Ectodermal cell (in vitro differentiated cells): ENCODE measurements at regions not wholly inside any gene's neighbourhood (a gene's known extent, or its start where the extent isn't known, plus 50 kb on each side); places are given as distances from the start of the nearest gene placed in this dataset.

Source experiments
- H3K27ac ChIP-seq: 2 replicates; pipeline ENCODE4 v1.7.0; 2013; ENCODE audit warnings: mild to moderate bottlenecking, low read depth, low read length; ENCODE audit not compliant: insufficient read depth, poor library complexity, severe bottlenecking
- H3K27me3 ChIP-seq: 2 replicates; pipeline ENCODE4 v1.7.0; 2013; ENCODE audit warnings: mild to moderate bottlenecking, low read length; ENCODE audit not compliant: insufficient read depth, control insufficient read depth, poor library complexity, severe bottlenecking
- H3K36me3 ChIP-seq: one replicate; pipeline ENCODE4 v1.7.0; 2013; ENCODE audit warnings: low read length; ENCODE audit not compliant: control insufficient read depth, insufficient read depth
- H3K4me1 ChIP-seq: one replicate; pipeline ENCODE4 v1.7.0; 2013; ENCODE audit warnings: low read length; ENCODE audit not compliant: control insufficient read depth, insufficient read depth
- H3K4me3 ChIP-seq: 2 replicates; pipeline ENCODE4 v1.7.0; 2013; ENCODE audit warnings: low read depth, low read length, control low read depth; ENCODE audit not compliant: insufficient read depth
- H3K9me3 ChIP-seq: 2 replicates; pipeline ENCODE4 v1.7.0; 2013; ENCODE audit warnings: mild to moderate bottlenecking, low read length, moderate library complexity; ENCODE audit not compliant: control insufficient read depth
- WGBS, 2 experiments: methylation state at CpG; one replicate each; pipeline ENCODE4 v1.1.7; 2013; ENCODE audit warnings: missing lambda C conversion rate in 2 of 2; 5-methylcytosine and 5-hydroxymethylcytosine counted together

- H3K27me3 ChIP-seq, result no peaks in the 10 kb centered on the region
- WGBS, 2 experiments, result 69 to 87% methylated on average over 3 of the region's 3 CpGs
- no peaks in the 10 kb centered on the region for H3K9me3 ChIP-seq
- no peak overlapping the region for H3K4me3 ChIP-seq
- H3K36me3 ChIP-seq, result no peaks in the 10 kb centered on the region
- H3K4me1 ChIP-seq, result no peaks in the 10 kb centered on the region
- no peak overlapping the region for H3K27ac ChIP-seq
These were observed 281.6 kb upstream of the ZFP64 start for GRCh38 chr20:52473186-52473585.

GRCh38 chr20:52470561-52470960 is 279.0 kb upstream of the ZFP64 start:
- no peaks in the 10 kb centered on the region for H3K9me3 ChIP-seq
- no peaks in the 10 kb centered on the region for H3K4me1 ChIP-seq
- no peaks in the 10 kb centered on the region for H3K36me3 ChIP-seq
- no peaks in the 10 kb centered on the region for H3K27me3 ChIP-seq
- no peak overlapping the region for H3K27ac ChIP-seq
- H3K4me3 ChIP-seq, result no peak overlapping the region

- Histone ChIP-seq H3K4me1 (no peaks in the 10 kb centered on the region), H3K27ac (no peak overlapping the region), H3K27me3 (no peaks in the 10 kb centered on the region), H3K36me3 (no peaks in the 10 kb centered on the region), H3K4me3 (no peak overlapping the region), H3K9me3 (no peaks in the 10 kb centered on the region)
- 88 to 90% methylated on average over 9 of the region's 9 CpGs for WGBS, 2 experiments
These were observed 277.5 kb upstream of the ZFP64 start for GRCh38 chr20:52469128-52469527.

DNA sequence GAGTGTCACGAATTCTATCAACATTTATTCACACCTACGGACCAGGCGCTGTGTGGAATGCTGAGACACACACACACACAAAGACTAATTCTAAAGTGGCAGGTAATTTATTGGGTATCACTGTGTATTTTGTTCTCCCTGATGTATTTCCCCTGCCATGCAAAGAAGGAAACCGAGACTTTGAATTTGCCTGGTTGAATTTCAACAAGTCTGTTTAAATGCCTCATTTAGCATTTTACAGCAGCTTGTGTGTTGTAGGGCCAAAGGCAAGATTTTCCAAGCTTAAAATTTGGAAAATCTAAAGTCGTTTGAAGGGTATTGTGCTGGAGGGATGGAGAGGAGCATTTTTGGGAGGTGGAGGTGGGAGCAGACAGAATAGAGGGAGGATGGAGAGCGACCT is 274.4 kb upstream of the ZFP64 start:
- Histone ChIP-seq H3K36me3 (no peaks in the 10 kb centered on the region), H3K4me3 (no peak overlapping the region), H3K4me1 (no peaks in the 10 kb centered on the region), H3K27me3 (no peaks in the 10 kb centered on the region), H3K27ac (no peak overlapping the region), H3K9me3 (no peaks in the 10 kb centered on the region)
- WGBS, 2 experiments, result 83 to 86% methylated on average over 3 to 6 of the region's 6 CpGs

- H3K4me3 ChIP-seq, result no peak overlapping the region
- no peaks in the 10 kb centered on the region for H3K4me1 ChIP-seq
- WGBS, 2 experiments, result 89 to 92% methylated on average over 7 of the region's 7 CpGs
- H3K36me3 ChIP-seq, result no peaks in the 10 kb centered on the region
- no peak overlapping the region for H3K27ac ChIP-seq
- H3K27me3 ChIP-seq, result no peaks in the 10 kb centered on the region
- H3K9me3 ChIP-seq, result no peaks in the 10 kb centered on the region
These were observed 270.0 kb upstream of the ZFP64 start for GRCh38 chr20:52461582-52461981.

GRCh38 chr20:52459150-52459549 is 267.6 kb upstream of the ZFP64 start:
- 93 to 98% methylated on average over 4 of the region's 4 CpGs for WGBS, 2 experiments
- no peak overlapping the region for H3K27ac ChIP-seq
- no peaks in the 10 kb centered on the region for H3K9me3 ChIP-seq
- no peaks in the 10 kb centered on the region for H3K36me3 ChIP-seq
- no peak overlapping the region for H3K4me3 ChIP-seq
- H3K27me3 ChIP-seq, result no peaks in the 10 kb centered on the region
- H3K4me1 ChIP-seq, result no peaks in the 10 kb centered on the region

- 93 to 97% methylated on average over 2 of the region's 2 CpGs for WGBS, 2 experiments
- Histone ChIP-seq H3K27me3 (no peaks in the 10 kb centered on the region), H3K27ac (no peak overlapping the region), H3K4me1 (no peaks in the 10 kb centered on the region), H3K9me3 (no peaks in the 10 kb centered on the region), H3K4me3 (no peak overlapping the region), H3K36me3 (no peaks in the 10 kb centered on the region)
These were observed 266.2 kb upstream of the ZFP64 start for GRCh38 chr20:52457826-52458225.

DNA sequence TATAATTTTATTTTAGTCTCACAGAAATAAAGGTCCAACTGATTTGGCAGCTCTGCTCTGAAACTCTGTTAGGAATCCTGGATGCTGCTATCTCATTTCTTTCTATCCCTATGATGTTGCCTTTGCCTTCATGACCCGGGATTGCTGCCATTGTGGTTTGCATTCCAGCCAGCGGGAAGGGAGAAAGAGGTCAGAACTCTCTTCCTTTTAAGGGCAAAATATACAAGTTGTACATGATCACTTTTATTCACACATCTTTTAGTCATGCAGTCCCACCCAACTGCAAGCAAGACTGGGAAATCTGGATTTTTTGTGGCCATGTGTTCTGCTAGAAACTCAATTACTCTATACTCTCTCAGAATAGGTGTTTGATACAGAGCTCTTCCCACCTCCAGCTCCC is 263.1 kb upstream of the ZFP64 start:
- Histone ChIP-seq H3K27me3 (no peaks in the 10 kb centered on the region), H3K4me1 (no peaks in the 10 kb centered on the region), H3K27ac (no peak overlapping the region), H3K36me3 (no peaks in the 10 kb centered on the region), H3K9me3 (no peaks in the 10 kb centered on the region), H3K4me3 (no peak overlapping the region)
- 82 to 85% methylated on average over 2 of the region's 2 CpGs for WGBS, 2 experiments

- Histone ChIP-seq H3K27me3 (no peaks in the 10 kb centered on the region), H3K4me1 (no peaks in the 10 kb centered on the region), H3K36me3 (no peaks in the 10 kb centered on the region), H3K27ac (no peak overlapping the region), H3K9me3 (no peaks in the 10 kb centered on the region), H3K4me3 (no peak overlapping the region)
- WGBS, 2 experiments, result 90% methylated on average over 6 to 7 of the region's 7 CpGs
These were observed 257.1 kb upstream of the ZFP64 start for GRCh38 chr20:52448513-52449232.

DNA sequence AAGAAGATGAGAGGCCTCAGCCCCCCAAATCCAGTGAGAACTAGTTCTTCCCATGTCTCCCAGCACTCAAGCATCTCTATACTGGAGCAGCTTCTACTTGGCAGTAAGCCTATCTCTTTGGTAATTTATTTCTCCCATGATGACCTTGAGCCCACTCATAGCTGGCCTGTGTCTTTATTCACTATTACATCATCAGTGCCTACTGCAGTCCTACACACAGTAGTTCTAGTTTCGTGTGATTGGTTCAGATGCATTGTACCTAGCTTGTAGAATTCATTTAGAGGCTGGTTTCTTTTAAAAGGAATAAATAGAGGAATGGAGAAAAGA is 255.6 kb upstream of the ZFP64 start:
- Histone ChIP-seq H3K4me3 (no peak overlapping the region), H3K4me1 (no peaks in the 10 kb centered on the region)
- 83 to 100% methylated on average over 1 of the region's 1 CpG for WGBS, 2 experiments

More for the DNA sequence above, 255.6 kb upstream of the ZFP64 start:
- Histone ChIP-seq H3K36me3 (no peaks in the 10 kb centered on the region), H3K27ac (no peak overlapping the region), H3K27me3 (no peaks in the 10 kb centered on the region), H3K9me3 (no peaks in the 10 kb centered on the region)
